ENCODE measurements at regions not wholly inside any gene's neighbourhood (a gene's known extent, or its start where the extent isn't known, plus 50 kb on each side); places are given as distances from the start of the nearest gene placed in this dataset.

DNA sequence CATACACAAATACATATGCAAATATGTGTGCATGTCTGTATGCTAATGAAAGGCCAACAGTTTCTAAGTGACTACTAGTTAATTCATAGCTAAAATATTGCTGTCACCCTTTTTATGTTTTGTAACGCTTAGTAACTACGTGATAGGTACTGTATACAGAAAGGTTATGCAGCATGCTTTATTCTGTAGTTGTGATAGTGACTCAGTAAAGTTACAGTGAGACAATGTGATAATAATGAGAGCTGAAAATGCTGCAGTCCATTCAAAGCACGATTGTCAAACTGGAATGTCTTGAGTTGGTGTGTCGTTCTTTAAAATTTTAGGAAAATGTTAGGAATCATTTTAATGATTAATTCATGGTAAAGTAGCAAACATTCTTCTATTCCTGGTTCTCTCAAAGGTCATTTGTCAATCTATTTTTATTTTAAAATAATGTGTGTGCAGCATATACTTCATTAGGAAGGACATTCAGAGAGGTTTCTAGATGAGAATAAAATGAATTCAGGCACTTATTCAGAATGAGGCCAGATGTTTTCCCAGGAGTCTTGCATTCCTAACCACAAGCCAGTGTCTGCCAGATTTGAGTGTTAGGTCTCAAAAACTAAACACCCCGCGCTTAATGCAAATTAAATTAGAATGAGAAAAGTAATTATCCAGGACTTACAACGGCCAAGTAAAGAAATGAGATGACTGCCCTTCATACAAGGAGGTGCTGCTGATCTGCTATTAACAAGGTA, 408.8 kb upstream of the FZD8 start:
- H3K4me1 ChIP-seq (ENCODE audit: control insufficient read depth in 5 of 5, insufficient read depth in 5 of 5, low read length in 5 of 5) = peaks cover 0 to 4% (median 0%) of the 10 kb centered on the region in 5 donors
- peaks cover 0 to 3% (median 2%) of the 10 kb centered on the region in 4 donors for H3K9me3 ChIP-seq (ENCODE audit: control insufficient read depth in 4 of 4, insufficient read depth in 3 of 4, low read length in 3 of 4)
- TF ChIP-seq, protein P1, sequence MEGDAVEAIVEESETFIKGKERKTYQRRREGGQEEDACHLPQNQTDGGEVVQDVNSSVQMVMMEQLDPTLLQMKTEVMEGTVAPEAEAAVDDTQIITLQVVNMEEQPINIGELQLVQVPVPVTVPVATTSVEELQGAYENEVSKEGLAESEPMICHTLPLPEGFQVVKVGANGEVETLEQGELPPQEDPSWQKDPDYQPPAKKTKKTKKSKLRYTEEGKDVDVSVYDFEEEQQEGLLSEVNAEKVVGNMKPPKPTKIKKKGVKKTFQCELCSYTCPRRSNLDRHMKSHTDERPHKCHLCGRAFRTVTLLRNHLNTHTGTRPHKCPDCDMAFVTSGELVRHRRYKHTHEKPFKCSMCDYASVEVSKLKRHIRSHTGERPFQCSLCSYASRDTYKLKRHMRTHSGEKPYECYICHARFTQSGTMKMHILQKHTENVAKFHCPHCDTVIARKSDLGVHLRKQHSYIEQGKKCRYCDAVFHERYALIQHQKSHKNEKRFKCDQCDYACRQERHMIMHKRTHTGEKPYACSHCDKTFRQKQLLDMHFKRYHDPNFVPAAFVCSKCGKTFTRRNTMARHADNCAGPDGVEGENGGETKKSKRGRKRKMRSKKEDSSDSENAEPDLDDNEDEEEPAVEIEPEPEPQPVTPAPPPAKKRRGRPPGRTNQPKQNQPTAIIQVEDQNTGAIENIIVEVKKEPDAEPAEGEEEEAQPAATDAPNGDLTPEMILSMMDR (IDR thresholded peaks at IDR 0.05; ENCODE audit: control extremely low read depth, extremely low read depth) = no peak
- 77 to 84% methylated on average over 7 of the region's 7 CpGs for WGBS, 2 donors
- ATAC-seq (ENCODE audit: insufficient read depth, low FRiP score) = no peak
- H3K4me3 ChIP-seq = no peak overlapping the region
- no peaks in the 10 kb centered on the region for H3K27me3 ChIP-seq (ENCODE audit: control insufficient read depth in 3 of 3, insufficient read depth in 3 of 3, low read length in 2 of 3)
- no peak for DNase-seq
- H3K9ac ChIP-seq (ENCODE audit: insufficient read depth in 1 of 2, low read length in 2 of 2) = no peak overlapping the region
- H3K27ac ChIP-seq (ENCODE audit: low read depth in 1 of 2, low read length in 1 of 2) = no peak overlapping the region
- no peaks in the 10 kb centered on the region for H3K36me3 ChIP-seq (ENCODE audit: control insufficient read depth in 4 of 4, insufficient read depth in 4 of 4, low read length in 4 of 4)

DNA sequence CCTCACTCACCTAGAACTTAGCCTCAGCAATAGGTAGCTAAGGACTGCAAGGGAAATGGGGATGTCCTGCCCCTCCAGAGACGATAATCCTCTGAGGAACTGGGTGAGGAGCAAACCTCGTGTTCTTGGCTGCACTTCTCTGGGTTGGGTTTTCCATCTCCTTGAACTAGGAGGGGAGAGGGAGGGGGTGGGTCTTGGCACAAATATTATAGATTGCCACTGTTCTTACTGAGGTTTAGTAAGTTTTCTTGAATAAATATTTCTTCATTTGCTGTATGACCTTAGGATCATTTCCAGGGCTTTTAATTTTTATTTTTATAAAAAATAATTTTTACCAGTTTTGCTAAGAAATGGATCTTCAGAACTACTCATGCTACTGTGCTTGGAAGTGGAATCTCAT, 406.7 kb upstream of the FZD8 start:
- 73 to 80% methylated on average over 2 of the region's 2 CpGs for WGBS, 2 donors
- H3K9me3 ChIP-seq (ENCODE audit: control insufficient read depth in 4 of 4, insufficient read depth in 3 of 4, low read length in 3 of 4) = peaks cover 0 to 3% (median 0%) of the 10 kb centered on the region in 4 donors
- no peak for ATAC-seq (ENCODE audit: insufficient read depth, low FRiP score)
- H3K27ac ChIP-seq (ENCODE audit: low read depth in 1 of 2, low read length in 1 of 2) = no peak overlapping the region
- no peaks in the 10 kb centered on the region for H3K36me3 ChIP-seq (ENCODE audit: control insufficient read depth in 4 of 4, insufficient read depth in 4 of 4, low read length in 4 of 4)
- H3K4me3 ChIP-seq = no peak overlapping the region
- no peak overlapping the region for H3K9ac ChIP-seq (ENCODE audit: insufficient read depth in 1 of 2, low read length in 2 of 2)
- H3K27me3 ChIP-seq (ENCODE audit: control insufficient read depth in 3 of 3, insufficient read depth in 3 of 3, low read length in 2 of 3) = no peaks in the 10 kb centered on the region
- peaks cover 0 to 4% (median 0%) of the 10 kb centered on the region in 5 donors for H3K4me1 ChIP-seq (ENCODE audit: control insufficient read depth in 5 of 5, insufficient read depth in 5 of 5, low read length in 5 of 5)
- TF ChIP-seq, protein P1 (IDR thresholded peaks at IDR 0.05; ENCODE audit: control extremely low read depth, extremely low read depth) = no peak
- DNase-seq = no peak

DNA sequence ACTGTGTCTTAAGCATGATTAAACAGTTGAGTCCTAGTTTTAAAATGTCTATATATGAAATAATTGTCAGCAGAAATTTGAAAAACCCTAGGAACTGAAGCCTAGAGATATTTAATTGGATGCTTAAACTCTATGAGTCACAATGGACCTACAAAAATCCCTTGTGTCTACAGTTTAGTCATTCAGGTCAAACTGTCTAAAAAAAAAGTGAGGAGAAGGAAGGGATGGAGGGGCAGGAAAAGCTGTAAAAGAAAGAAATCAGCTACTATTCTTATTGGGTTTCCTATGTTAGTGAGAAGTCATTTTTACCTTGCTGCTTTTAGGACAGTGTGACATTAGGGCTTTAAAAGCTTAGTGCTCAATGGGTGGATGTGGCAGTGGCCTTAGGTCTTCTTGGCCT, 406.1 kb upstream of the FZD8 start:
- H3K27me3 ChIP-seq (ENCODE audit: control insufficient read depth in 3 of 3, insufficient read depth in 3 of 3, low read length in 2 of 3) = no peaks in the 10 kb centered on the region
- H3K27ac ChIP-seq (ENCODE audit: low read depth in 1 of 2, low read length in 1 of 2) = no peak overlapping the region
- no peak for ATAC-seq (ENCODE audit: insufficient read depth, low FRiP score)
- H3K9me3 ChIP-seq (ENCODE audit: control insufficient read depth in 4 of 4, insufficient read depth in 3 of 4, low read length in 3 of 4) = peaks cover 0 to 3% (median 0%) of the 10 kb centered on the region in 4 donors
- H3K4me1 ChIP-seq (ENCODE audit: control insufficient read depth in 5 of 5, insufficient read depth in 5 of 5, low read length in 5 of 5) = peaks cover 0 to 4% (median 0%) of the 10 kb centered on the region in 5 donors
- no peak overlapping the region for H3K9ac ChIP-seq (ENCODE audit: insufficient read depth in 1 of 2, low read length in 2 of 2)
- DNase-seq = no peak
- H3K36me3 ChIP-seq (ENCODE audit: control insufficient read depth in 4 of 4, insufficient read depth in 4 of 4, low read length in 4 of 4) = no peaks in the 10 kb centered on the region
- TF ChIP-seq, protein P1 (IDR thresholded peaks at IDR 0.05; ENCODE audit: control extremely low read depth, extremely low read depth) = no peak
- no peak overlapping the region for H3K4me3 ChIP-seq

DNA sequence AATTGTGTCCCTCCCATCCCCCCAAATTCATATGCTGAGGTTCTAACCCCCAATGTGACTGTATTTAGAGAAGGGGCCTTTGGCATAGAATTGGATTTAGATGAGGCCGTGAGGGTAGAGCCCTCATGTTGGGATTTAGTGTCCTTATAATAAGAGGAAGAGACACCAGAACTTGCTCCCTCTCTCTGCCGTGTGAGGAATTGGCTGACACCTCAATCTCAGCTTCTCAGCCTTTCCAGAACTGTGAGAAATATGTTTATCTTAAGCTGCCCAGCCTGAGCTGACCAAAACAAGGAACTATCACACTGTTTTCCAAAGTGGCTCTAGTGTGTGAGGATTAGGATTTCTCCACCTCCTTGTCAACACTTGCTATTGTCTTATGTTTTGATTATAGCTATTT, 400.0 kb upstream of the FZD8 start:
- Histone ChIP-seq H3K4me3 (no peak overlapping the region), H3K27me3 (ENCODE audit: control insufficient read depth in 3 of 3, insufficient read depth in 3 of 3, low read length in 2 of 3) (no peaks in the 10 kb centered on the region), H3K4me1 (ENCODE audit: control insufficient read depth in 5 of 5, insufficient read depth in 5 of 5, low read length in 5 of 5) (no peaks in the 10 kb centered on the region), H3K9me3 (ENCODE audit: control insufficient read depth in 4 of 4, insufficient read depth in 3 of 4, low read length in 3 of 4) (no peaks in the 10 kb centered on the region), H3K36me3 (ENCODE audit: control insufficient read depth in 4 of 4, insufficient read depth in 4 of 4, low read length in 4 of 4) (no peaks in the 10 kb centered on the region), H3K27ac (ENCODE audit: low read depth in 1 of 2, low read length in 1 of 2) (no peak overlapping the region), H3K9ac (ENCODE audit: insufficient read depth in 1 of 2, low read length in 2 of 2) (no peak overlapping the region)
- TF ChIP-seq, protein P1 (IDR thresholded peaks at IDR 0.05; ENCODE audit: control extremely low read depth, extremely low read depth) = no peak
- no peak for ATAC-seq (ENCODE audit: insufficient read depth, low FRiP score)
- WGBS, 2 donors = 87 to 88% methylated on average over 2 of the region's 2 CpGs
- no peak for DNase-seq
